ENCODE measurements at regions not wholly inside any gene's neighbourhood (a gene's known extent, or its start where the extent isn't known, plus 50 kb on each side); places are given as distances from the start of the nearest gene placed in this dataset.

DNA sequence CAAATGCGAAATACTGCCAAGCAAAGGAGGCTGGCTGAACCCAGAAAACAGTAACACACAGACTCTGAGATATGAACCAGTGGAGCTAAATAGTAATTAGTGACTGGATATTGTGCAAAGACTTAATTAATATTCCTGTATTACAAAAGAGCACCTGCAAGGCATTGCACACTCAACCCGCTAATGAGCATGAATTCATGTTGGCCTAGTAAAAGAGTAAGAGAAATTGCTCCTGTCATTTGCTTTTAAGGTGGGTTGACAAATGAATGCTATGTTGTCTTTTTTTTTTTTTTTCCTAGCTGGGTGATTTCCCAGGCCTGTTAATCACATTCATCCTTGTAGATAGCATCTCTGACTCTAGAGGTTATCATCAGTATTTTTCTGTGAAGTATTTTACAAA lies 87.0 kb upstream of the CERS6 start:
- H3K4me3 ChIP-seq (ENCODE audit: low read depth, low read length) = no peak overlapping the region
- no peak for DNase-seq (ENCODE audit: low read depth, low spot score)
- in situ Hi-C loops (cut with HindIII; ENCODE audit: low sequenced_read_pairs) = no loop called here
- TF ChIP-seq CTCF (IDR thresholded peaks at IDR 0.05; ENCODE audit: low read depth, low read length) = no peak

DNA sequence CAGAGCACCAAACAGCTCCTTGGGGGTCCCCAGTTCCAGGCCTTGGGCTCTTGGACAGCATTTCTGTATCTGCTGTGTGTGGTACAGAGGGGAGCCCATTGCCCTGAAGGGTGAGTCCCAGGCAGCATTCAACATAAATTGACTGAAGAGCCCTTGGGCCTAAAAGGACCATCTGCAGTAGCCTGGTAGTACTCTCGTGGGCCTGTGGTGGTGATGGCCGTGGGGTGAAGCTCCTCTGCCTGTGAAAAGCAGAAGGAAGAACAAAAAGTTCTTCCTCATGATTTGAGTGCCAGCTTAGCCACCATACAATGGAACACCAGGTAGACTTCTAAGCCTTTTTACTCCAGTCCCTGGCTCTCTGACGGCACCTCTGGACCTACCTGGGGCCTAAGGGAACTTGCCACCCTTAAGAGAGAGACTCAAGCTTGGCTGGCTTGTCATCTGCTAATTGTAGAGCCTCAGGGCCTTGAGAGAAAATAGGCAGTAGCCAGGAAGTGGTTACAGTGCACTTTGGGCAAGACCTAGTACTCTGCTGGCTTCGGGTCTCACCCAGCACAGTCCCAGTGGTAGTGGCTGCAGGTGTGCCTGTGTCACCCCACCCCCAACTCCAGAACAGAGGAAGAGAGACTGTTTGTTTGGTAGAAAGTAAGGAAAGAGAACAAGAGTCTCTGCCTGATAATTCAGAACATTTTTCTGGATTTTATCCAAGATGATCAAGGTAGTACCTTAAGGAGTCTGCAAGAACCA lies 84.6 kb upstream of the CERS6 start:
- no peak for DNase-seq (ENCODE audit: low read depth, low spot score)
- TF ChIP-seq CTCF (IDR thresholded peaks at IDR 0.05; ENCODE audit: low read depth, low read length) = no peak
- in situ Hi-C loops (cut with HindIII; ENCODE audit: low sequenced_read_pairs) = no loop called here
- H3K4me3 ChIP-seq (ENCODE audit: low read depth, low read length) = no peak overlapping the region

DNA sequence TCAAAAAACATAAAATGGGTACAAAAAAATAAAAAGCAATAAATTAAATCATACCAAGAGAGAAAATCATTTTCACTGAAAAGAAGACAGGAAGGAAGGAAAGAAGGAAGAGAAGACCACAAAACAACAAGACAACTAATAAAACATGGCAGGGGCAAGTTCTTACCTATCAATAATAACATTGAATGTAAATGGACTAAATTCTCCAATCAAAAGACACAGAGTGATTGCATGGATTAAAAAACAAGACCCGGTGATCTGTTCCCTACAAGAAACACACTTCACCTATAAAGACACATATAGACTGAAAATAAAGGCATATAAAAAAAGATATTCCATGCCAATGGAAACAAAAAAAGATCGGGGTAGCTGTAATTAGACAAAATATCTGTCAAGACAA lies 82.6 kb upstream of the CERS6 start:
- H3K4me3 ChIP-seq (ENCODE audit: low read depth, low read length) = no peak overlapping the region
- no peak for TF ChIP-seq CTCF (IDR thresholded peaks at IDR 0.05; ENCODE audit: low read depth, low read length)
- DNase-seq (ENCODE audit: low read depth, low spot score) = no peak
- in situ Hi-C loops (cut with HindIII; ENCODE audit: low sequenced_read_pairs) = no loop called here

- peak; percentile 28 for TF ChIP-seq CTCF (IDR thresholded peaks at IDR 0.05; ENCODE audit: low read depth, low read length)
- DNase-seq (ENCODE audit: low read depth, low spot score) = no peak
- no peak overlapping the region for H3K4me3 ChIP-seq (ENCODE audit: low read depth, low read length)
- in situ Hi-C loops (cut with HindIII; ENCODE audit: low sequenced_read_pairs) = no loop called here
These were observed 80.8 kb upstream of the CERS6 start for GRCh38 chr2:168375195-168375798.

GRCh38 chr2:168378960-168379669 lies 77.0 kb upstream of the CERS6 start:
- no peak overlapping the region for H3K4me3 ChIP-seq (ENCODE audit: low read depth, low read length)
- no peak for DNase-seq (ENCODE audit: low read depth, low spot score)
- TF ChIP-seq CTCF (IDR thresholded peaks at IDR 0.05; ENCODE audit: low read depth, low read length) = no peak
- in situ Hi-C loops (cut with HindIII; ENCODE audit: low sequenced_read_pairs) = no loop called here

DNA sequence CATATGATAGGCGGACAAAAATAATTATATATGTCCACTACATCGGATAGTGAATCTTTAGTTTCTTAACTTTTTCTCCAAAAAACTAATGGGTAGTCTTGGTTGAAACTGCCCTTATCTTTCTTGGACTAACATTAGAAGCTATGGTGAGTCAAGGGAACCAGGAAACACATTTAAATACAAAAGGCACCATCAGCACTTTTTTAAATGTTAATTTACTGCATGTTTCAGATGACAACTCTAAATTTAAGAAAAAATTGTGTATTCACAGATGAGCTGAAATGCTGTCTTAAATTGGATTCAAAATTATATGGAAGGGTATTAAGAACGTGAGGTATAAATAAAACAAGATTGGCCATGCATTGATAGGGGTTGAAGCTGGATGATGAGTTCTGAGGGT lies 75.6 kb upstream of the CERS6 start:
- DNase-seq (ENCODE audit: low read depth, low spot score) = no peak
- in situ Hi-C loops (cut with HindIII; ENCODE audit: low sequenced_read_pairs) = no loop called here
- TF ChIP-seq CTCF (IDR thresholded peaks at IDR 0.05; ENCODE audit: low read depth, low read length) = no peak
- no peak overlapping the region for H3K4me3 ChIP-seq (ENCODE audit: low read depth, low read length)

Data from astrocyte of the spinal cord (primary cell).